ENCODE measurements at regions not wholly inside any gene's neighbourhood (a gene's known extent, or its start where the extent isn't known, plus 50 kb on each side); places are given as distances from the start of the nearest gene placed in this dataset.
"Not testable (repeated sequence)": the region's sequence is repeated elsewhere in the genome, so short reads cannot be mapped to it uniquely, and the experiment has no call there.

DNA sequence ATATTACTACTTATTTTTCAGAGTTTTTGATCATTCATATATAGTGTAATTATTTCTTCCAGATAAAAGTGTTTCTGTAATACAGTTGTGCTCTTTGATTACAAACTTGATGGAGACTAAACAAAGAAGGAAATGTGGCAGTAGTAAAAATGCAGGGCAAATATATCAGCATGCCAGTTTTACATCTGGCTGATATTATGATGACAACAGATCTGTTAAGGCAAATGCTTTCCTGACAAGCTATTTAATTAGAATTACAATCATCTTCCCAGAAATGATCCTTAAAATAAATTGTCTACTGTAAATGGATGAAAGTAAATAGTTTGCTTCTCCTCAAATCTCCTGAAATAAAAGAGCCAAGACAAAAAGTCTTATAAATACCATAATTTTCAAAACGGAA is 1659.8 kb downstream of the BRINP3 start:
- no peak for DNase-seq

DNA sequence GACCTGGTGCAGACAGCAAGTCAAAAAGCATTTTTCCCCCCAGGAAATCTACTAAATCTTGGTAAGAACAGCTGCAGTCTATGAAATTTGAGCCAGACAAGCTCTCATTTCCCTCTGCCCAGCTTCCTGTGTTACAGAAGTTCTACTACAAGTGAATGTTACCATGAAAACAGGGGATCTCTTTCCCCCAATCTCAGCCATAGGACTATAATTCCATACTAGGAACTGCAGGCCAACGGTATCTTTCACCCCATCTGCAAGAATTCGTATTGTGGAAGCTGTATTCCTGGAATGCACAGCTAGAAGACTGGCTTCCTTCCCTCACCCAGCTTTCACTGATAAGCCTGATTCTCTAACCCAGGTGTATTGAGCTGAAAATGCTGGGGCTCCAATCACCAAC is 1655.4 kb downstream of the BRINP3 start:
- no peak for DNase-seq

DNA sequence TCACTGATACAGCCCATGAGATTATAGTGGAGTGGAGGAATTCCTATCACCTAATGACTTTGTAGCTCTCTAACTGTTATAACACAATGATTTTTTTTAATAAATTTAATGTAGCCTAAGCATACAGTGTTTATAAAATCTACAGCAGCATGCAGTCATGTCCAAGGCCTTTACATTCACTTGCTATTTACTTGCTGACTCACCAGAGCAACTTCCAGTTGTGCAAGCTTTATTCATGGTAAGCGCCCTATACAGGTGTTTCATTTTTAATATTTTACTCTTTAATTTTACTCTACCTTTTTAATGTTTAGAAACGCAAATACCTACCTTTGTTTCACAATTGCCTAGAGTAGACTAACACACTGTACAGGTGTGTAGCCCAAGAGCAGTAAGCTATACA is 1652.2 kb downstream of the BRINP3 start:
- DNase-seq = no peak

DNA sequence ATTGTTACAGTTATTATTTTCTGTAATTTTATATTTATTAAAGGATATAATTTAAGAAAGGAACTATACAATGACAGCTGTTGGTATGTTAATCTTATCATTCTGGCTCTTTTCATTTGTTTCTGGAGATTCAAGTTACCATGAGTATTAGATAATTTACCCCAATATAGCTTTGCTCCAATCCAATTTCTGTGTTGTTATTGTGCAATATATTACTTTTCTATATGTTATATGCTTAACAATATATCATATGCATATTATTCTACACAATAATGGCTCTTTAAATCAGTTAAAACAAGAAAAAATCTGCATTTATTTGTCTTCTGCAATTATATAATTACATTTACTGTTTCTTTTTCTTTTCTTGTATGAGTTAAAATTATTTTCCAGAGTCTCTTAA is 1650.9 kb downstream of the BRINP3 start:
- DNase-seq = no peak

DNA sequence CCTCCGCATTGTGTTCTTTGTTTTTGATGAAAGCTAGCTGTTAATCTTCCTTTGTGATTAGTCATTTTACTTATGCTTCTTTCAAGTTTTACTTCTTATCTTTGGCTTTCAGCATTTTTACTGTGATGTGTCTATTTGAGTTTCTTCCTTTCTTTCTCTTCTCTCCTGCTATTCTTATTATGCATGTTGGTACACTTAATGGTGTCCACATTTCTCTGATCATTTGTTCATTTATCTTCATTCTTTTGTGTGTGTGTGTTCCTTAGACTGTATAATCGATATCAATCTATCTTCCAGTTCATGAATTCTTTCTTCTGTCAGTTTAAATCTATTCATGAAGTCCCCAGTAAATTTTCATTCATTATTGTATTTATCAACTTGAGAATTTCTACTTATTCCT is 1650.3 kb downstream of the BRINP3 start:
- DNase-seq = no peak

DNA sequence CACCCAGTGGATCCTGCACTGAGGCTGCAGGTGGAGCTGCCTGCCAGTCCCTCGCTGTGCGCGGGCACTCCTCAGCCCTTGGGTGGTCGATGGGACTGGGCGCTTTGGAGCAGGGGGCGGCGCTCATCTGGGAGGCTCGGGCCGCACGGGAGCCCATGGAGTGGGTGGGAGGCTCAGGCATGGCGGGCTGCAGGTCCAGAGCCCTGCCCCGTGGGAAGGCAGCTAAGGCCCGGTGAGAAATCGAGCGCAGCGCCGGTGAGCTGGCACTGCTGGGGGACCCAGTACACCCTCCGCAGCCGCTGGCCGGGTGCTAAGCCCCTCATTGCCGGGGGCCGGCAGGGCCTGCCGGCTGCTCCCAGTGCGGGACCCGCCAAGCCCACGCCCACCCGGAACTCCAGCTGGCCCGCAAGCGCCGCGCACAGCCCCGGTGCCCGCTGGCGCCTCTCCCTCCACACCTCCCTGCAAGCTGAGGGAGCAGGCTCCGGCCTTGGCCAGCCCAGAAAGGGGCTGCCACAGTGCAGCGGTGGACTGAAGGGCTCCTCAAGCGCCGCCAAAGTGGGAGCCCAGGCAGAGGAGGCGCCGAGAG is 1636.5 kb downstream of the BRINP3 start:
- DNase-seq = not testable (repeated sequence)

DNA sequence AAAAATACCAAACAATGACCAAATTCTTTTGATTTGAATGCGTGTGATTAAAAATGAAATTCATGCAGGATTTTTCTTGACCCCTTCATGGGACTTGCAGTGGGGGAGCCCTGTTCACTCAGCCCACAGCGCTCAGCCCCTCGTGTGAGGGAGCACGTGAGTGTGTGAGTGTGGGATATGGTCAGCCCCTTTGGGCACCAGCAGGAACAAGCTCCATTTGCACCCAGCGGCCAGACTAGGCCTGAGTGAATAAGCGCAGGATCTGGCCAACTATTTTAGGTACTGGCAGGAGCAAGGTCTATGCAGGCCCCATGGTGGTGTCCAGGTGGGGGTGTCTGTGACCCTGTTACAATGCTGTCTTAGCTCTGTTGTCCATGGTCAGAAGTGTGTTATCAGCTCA is 1631.2 kb downstream of the BRINP3 start:
- DNase-seq = no peak

DNA sequence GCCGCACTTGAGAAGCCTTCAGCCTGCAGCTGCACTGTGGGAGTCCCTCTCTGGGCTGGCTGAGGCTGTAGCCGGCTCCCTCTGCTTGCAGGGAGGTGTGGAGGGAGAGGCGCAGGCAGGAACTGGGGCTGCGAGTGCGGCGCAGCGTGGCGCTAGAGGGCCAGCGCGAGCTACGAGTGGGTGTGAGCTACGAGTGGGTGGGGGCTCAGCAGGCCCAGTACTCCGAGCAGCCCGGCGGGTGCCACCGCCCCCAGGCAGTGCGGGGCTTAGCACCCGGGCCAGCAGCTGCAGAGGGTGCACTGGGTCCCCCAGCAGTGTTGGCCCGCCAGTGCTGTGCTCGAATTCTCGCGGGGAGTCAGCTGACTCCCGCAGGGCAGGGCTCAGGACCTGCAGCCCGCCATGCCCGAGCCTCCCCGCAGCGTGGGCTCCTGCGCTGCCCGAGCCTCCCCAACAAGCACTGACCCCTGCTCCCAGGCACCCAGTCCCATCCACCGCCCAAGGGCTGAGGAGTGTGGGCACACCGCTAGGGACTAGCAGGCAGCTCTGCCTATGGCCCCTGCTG is 1620.1 kb downstream of the BRINP3 start:
- no peak for DNase-seq

DNA sequence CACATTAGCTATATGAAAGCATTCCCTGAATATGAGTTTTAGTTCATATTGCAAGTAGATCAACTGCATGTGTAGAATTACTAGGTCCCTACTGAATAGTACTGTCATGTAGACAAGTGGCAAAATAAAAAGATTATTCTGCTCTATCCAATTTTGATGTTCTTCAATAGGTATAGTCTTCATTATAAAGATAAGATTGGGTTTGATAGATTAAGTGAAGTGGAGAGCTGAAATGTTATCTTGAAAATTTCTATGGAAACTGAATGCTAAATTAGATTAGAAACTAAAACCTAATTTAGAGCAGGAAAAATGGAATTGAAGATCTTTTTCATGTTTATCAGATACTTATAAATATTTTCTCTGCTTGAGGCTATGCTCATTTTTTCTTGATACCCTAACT is 1610.0 kb downstream of the BRINP3 start:
- DNase-seq = no peak

DNA sequence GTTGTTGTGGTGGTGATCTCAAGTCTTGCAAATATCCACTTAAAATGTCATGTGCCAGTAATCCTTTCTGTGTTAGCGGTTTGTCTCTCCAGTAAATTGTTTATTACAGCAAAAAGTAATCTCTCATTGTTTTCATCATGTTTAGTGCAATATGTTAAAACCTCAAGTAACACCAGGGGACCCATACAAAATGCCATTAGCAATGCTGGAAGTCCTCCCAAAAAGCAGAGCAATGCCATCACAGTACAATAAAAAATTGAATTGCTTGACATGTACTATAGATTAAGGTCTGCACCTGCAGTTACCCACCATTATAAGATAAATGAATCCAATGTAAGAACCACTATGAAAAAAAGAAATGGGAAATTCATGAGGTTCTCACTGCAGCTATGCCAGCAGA is 1606.5 kb downstream of the BRINP3 start:
- DNase-seq = no peak

DNA sequence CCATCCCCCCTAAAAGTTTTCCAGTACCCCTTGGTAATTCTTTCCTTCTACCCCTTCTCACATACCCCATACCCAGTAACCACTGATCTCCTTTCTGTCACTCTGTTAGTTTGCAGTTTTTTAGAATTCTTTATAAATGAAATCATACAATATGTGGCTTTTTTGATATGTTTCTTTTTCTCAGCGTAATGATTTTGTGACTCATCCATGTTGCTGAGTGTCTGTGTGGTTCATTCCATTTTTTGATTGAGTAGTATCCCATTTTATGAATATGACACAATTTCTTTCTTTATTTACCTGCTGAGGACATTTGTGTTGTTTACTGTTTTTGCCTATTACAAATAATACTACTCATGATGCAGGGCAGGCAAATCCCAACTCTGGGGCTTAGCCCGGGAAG is 1605.3 kb downstream of the BRINP3 start:
- peak; percentile 1 for DNase-seq

DNA sequence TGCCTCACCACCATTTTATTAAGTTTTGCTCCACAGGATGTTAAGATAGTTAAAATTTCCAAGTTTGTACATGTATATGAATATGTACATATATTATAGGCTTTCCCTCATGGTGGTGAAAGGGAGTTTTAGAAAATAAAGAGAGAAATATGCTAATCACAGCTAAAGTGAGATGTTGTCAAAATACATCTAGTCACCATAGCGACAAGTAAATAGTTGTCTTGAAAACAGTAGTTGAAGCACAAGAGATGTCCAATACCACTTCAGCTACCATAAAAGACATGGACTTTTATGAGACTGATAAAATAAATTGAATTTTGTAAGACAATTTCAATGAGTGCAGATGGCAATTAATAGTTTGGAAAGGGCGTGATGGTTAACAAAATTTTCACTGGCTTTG is 1600.0 kb downstream of the BRINP3 start:
- DNase-seq = no peak

DNA sequence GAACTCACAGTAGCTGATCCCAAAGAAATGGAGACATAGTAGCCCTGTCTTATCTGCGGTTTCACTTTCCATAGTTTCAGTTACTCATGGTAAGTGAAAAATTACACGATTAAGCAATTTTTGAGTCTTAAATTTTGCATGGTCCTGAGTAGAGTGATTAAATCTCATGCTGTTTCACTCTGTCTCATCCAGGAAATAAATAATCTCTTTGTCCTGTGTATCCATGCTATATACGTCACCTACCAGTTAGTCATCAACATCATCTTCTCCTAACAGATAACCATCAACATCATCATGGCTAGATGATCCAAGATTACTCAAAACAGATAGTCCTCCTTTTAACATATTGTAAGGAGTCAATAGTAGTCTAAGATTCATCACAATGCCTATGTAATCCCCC is 1589.3 kb downstream of the BRINP3 start:
- DNase-seq = peak; percentile 0

DNA sequence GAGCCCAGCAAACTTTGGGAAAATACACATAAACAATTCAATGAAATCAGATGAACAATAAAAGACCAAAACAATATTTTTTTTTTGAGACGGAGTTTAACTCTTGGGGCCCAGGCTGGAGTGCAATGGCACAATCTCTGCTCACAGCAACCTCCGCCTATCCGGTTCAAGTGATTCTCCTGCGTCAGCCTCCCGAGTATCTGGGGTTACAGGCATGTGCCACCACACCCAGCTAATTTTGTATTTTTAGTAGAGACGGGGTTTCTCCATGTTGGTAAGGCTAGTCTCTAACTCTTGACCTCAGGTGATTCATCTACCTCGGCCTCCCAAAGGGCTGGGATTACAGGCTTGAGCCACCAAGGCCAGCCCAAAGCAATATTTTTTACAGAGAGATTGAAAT is 1588.5 kb downstream of the BRINP3 start:
- no peak for DNase-seq

DNA sequence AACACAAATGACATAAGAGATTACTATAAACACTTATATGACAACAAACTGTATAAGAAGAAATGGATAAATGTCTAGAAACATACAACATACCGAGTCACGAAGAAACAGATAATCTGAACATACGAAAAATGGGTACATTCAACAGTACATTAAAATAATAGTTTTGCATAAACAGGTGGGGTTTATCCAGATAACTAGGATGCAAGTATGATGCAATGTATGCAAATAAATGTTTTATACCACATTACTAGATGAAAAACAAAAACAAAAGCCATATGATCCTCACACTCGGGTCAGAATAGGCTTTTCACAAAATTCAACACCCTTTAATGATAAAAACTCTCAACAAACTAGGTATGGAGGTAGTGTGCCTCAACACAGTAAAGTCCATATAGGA is 1585.7 kb downstream of the BRINP3 start:
- no peak for DNase-seq

DNA sequence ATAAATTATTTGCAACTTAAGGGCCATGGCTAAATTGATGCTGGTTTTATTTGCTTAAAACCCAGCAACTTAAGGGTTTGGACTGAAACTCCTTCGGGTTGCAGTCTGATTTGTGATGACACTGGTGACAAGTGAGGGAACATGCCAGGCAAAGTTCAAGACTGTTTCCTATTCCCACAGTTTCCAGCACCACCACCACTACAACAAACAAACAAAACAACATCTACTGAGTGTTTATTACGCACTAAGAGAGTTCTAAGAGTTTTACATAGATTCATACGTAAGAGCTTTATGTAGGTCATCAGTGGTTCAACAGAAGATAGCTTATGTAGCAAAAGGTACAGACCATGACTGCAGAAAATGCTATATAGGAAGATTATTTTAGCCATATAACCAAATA is 1582.1 kb downstream of the BRINP3 start:
- no peak for DNase-seq

DNA sequence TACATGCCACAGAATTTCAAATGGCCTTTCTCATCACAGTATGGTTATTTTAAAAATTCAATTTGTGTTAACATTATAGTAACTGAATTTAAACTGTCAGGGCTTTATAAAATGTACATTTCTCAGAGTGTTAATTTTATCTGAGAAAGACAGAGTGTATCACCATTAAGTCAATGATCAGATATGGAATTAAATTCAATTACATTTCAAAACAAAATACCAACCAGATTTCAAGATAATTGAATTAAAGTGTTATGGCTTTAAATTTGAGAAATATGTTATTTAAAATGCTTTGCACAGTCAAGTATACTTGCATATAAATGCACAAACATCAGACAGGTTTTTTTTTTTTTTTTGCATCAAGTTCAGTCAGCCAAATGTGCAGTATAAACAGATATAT is 1574.4 kb downstream of the BRINP3 start:
- DNase-seq = no peak

DNA sequence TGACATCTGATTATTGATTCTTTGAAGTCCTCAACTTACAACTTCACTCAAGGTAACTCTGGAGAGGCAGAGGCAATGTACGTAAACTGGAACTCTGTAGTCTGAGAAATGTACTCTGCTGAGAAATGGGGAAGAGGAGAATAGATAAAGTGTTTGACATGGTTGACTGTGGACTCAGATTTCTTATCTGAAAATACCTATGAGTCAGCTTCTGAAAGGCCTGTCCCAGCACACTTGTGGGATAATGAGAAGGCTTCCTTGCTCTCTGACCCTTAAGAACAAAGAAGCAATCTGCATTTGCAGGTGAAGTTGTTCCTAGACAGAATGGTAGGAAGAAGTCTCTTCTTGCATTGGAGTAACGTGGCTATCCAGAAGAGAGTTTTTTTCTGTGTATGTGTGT is 1573.5 kb downstream of the BRINP3 start:
- DNase-seq = no peak

DNA sequence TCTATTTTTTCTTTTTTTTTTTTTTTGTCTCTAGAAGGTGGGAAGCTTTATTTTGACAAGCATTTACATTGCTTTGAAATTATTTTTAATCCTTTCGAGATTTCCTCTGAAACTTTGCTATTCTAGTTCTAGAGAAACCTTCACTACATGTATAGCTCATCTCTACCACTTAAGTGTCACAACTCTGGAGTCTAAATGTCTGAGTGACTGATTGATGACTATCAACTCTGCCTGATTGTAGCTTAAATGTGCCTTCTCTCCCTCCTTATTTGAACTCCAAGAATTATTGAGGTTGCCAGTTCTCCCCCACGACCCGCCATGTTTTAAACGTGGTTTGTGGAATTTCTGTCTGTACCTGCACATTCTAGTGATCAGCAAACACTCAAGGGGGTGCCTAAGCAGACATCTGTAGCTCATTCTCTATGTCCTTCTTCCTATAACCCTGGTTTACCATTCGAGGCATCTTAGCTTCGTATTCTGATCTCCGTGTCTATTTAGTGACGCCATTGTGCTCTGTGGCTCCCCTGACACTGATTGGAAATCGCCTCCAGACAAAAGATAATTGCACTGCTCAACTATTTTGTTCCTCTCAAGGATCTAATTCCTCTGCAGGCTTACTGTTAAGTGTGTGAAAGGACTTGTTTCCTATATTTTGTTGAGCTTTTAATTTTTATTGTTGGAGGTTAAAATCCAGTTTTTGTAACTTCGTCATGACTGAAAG is 1570.6 kb downstream of the BRINP3 start:
- DNase-seq = no peak

DNA sequence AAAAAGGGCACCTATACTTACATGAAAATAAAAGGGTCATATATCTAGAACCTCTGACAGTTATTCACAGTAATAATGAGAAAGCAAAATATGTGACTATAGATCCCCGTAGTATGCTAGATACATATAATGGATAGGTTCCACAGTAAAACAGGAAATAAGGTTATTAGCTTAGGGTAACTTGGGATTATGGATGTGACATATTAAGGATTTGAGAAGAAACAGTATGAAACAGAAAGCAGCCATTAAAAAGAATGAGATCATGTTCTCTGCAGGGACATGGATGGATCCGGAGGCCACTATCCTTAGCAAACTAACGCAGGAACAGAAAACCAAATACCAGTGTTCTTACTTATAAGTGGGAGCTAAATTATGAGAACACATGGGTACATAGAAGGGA is 1547.3 kb downstream of the BRINP3 start:
- DNase-seq = no peak

DNA sequence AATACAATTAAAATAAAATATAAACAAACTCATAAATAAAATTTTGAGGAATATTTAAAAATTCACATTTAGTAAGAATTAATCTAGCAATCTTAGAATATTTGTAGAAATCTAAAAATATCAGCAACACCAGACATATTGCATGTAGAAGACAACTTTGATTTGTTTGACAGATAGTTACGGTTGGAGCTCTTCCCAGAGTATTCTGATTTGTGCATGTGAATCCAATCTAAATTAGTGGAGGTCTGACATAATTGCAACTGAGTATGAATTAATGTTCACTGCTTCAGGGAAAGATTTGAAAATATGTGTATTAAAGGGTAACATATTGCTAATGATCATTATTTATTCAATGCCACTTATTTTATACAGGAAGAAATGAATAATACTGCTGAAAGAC is 1546.2 kb downstream of the BRINP3 start:
- DNase-seq = no peak

DNA sequence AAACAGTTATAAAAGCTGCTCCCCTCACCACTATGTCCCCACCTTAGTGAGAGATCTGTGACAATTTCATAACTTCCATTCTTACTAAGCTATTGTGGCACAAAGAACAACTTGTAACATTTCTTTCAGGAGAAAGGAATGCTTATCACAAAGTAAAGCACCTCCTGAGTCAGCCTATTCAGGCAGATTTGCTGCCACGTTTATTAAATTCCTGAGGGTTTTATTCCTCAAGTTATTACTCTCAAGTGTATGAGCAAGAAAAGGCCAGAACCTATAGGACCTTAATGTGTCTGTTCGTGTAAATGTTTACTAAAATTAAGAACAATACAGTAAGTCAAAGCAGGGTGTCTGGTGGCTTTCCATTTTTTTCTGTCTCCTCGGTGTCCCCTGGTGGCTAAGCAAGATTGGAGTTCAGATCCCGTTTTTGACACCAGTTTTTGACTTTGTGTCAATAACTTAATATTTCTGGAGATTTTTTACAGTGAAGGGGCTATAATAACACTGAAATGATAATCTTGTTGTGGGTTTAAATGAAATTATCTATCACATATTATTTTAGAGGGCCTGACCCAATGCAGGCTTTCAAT is 1539.6 kb downstream of the BRINP3 start:
- peak; percentile 6 for DNase-seq

DNA sequence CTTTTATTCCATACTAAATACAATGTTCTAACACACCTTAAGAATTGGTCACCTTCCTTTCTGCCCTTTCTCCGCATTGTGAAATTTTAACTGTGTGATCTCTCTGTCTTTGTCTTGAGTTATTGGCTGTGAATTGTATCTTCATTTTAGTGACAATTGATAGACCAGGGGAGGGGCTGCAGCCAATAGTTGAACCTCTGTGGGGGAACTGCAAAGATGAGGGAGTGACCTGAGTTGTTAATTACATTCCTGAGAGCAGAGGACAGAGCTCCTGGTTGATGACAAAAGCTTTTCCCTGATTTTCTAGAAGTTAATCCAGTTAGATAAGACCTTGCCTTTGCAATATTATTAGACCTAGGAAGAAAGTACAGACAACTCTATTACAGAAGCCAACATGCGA is 1535.7 kb downstream of the BRINP3 start:
- DNase-seq = no peak

DNA sequence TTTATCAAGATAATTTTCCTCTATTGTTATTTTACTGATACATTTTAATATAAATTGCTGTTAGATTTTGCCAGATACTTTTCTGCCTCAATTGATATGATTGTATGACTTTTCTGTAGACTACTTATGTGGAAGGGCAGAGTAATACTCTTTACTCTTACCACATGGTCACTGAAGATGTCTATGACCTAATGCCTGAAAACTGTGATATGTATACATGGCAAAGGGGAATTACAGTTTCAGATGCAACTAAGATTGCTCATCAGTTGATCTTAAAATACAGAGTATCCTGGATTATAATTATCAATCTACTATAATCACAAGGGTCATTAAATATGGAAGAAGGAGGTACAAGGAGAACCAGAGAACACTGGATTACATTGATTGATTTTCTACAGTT is 1528.0 kb downstream of the BRINP3 start:
- no peak for DNase-seq
